ENCODE measurements at regions not wholly inside any gene's neighbourhood (a gene's known extent, or its start where the extent isn't known, plus 50 kb on each side); places are given as distances from the start of the nearest gene placed in this dataset.
A peak's percentile ranks its signal among the peaks of the same experiment; 100 is the strongest.
"Not testable (repeated sequence)": the region's sequence is repeated elsewhere in the genome, so short reads cannot be mapped to it uniquely, and the experiment has no call there.

DNA sequence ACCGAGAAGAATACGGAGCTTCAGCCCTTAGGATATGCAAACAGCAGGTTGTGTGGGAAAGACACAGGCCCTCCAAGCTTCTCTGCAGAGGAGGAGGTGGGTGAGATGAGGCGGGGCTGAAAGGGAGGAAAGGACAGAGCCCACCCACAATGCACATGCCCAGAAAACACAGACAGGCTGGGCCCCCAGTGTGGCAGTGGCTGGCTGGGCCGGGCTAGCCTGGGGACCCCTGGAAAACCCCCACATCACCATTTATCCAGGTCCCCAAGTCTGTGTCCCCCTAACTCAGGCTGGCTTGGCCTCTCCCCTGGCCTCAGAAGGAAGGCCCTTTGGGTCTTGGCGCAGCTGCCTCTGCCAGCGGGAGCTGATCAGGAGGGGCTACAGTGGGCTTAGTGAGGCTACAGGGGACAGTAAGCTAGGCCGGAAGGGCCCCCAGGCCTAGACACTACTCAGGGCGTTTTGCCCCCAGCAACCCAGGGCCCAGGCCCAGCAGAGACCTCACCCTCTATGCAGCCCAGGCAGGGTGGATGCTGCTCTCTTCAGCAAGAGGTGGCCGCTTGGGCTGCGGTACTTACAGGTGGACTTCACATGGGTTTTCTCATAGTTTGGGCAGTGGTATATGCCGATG lies 119.5 kb downstream of the TUBA3C start:
- no peak for DNase-seq (ENCODE audit: low spot score)

DNA sequence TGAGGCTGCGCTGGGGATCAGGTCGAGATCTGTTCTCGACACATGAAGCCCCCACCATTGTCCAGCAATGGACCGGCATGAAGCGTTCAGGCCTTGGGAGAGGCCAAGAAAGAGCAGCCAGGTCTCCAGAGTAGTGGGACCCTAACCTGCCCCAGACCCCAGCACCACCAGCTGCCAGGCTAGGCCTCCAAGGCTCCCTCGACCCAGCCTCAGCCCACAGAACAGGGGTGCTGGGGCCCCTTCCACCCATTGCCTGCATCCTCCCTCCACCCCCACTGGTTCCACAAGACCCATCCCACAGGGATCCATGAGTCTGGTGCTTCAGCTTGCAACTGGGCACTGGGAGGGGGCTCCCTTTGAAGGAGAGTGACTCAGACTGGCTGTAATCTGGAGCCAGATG lies 120.3 kb downstream of the TUBA3C start:
- no peak for DNase-seq (ENCODE audit: low spot score)

DNA sequence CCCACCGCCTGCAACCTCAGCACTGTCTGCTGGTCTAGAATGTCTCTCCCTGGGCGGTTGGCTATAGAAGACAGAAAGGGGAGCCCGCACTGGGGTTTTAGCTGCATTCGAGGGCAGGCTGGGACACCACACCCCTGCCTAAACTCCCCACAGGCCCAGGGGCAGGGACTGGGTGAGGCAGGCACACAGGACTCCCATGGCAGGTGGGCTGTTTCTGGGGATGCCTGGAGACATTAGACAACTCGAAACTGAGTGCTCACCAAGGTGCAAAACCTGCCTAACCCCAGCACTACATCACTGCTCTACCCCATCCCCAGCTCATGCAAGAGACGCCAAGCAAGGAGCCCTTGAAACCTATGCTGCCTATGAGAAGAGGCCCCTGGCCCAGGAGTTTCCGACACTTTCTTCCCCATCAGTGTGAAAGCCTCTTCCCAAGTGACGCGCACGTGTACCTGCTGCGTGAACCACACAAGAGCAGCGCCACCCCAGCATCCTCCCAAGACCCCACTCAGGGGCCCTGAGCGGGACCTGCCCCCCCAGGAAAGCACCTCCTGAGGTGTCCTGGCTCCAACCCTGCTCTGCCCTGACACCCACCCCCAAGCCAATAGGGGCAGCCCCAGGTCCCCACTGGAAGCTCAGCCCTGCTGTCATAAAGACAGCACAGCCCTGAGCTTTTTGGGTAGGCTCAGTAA lies 121.2 kb downstream of the TUBA3C start:
- no peak for DNase-seq (ENCODE audit: low spot score)

DNA sequence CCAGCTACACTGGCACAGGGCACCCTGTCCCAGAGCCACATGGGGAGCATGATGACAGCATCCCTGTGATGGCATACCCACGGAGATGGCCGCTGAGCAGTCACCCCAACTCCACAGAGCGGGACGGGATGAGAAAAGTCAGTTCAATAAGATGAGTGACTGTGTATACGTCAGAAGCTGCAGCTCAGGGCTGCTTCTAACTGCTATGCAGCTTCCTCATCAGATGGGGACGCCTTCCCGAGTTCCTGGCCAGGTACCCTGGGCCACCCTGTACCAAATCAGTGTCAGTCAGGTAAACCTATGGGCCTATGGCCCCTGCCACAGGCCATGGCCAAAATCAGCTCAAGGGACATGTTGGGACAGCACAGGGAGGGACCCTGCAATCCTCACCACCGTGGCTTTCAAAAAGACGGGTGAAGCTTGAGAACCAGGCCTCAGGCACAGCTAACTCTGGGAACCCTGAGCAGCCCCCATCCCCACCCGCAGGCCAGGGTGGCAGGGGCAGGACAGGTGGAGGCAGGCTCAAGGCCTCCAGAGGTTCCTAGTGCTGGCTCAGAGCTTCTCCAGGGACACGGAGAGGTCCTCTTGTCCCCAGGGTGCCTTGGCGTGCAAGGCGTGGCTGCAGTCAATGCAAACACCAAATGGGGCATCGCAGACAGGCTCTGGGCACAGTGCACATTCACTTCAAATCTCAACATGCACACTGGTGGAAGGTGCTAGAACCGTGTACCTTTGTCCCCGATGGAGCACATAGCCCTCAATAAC lies 122.4 kb downstream of the TUBA3C start:
- DNase-seq (ENCODE audit: low spot score): no peak

DNA sequence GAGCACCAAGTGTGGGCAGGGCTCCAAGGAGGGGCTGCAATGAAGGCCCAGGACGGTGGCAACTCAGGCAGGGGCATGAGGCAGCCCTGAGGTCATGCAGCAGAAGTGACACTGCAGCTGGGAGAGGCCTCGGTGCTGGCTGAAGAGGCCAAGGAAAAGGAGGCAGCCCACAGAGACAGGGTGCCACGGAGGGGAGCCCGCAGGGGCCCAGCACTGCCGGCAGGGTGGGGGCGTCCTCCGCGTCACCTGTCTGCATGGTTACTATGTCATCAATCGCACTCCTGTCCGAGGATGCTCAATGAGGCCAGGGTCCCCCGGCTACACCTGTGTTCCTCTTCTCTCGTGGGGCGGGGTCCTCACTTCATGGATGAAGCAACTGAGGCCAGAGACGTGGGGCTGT lies 123.1 kb downstream of the TUBA3C start:
- DNase-seq (ENCODE audit: low spot score): no peak

DNA sequence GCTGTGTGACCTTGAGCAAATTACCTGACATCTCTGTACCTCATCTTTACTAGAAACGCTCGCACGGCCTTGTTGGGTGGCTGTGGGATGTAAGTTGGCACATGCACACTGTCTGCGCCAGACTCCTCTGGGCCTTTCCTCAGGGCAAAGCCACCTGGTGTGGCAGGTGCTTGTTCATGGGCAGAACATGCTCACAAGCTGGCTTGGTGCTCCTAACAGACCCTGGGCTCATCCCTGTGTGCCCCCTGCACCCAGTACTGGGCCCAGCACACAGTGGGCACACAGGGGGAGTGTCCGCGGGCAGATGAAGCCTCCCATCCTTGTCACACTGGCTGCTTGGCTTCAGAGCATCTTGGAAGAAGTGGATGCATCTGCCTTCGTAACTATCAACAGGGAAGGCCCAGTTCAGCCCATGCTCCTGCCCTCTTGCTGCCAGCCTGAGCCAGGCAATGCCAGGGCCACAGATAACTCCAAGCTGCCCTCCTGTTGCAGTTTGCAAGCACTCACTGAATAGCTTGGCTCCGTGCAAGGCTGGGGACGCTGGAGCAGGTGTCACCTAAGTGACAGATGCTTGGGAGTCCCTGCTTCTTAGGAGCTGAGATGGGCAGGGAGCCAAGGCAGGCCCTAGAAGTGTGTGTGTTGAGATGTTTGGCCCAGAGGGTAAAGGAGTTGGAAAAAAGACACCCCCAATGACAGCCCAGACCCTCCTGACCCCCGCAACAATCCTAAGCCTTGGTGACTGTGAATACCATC lies 123.9 kb downstream of the TUBA3C start:
- DNase-seq (ENCODE audit: low spot score): no peak

DNA sequence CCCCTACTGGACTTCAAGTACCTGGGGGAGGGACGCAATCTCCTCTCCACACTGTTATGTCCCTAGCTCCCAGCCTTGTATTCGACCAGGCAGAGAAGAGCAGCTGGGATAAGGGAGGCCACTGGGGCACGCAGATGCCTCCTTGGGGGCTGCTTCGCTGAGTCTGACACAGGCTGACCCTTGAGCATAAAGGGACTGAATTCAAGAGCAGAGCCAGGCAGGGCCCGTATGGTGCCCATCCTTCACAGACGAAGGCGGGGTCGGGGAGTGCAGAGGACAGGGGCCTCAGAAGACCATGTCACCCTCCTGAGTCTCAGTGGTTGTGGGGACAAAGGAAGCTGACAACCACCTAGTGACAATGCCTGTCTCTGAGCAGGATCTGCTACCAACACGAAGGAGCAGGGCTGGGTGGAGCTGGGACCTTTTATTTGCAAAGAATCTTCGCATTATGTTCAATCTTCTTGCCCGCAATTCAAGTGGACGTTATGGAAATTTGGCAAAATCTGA lies 124.6 kb downstream of the TUBA3C start:
- DNase-seq (ENCODE audit: low spot score): no peak

DNA sequence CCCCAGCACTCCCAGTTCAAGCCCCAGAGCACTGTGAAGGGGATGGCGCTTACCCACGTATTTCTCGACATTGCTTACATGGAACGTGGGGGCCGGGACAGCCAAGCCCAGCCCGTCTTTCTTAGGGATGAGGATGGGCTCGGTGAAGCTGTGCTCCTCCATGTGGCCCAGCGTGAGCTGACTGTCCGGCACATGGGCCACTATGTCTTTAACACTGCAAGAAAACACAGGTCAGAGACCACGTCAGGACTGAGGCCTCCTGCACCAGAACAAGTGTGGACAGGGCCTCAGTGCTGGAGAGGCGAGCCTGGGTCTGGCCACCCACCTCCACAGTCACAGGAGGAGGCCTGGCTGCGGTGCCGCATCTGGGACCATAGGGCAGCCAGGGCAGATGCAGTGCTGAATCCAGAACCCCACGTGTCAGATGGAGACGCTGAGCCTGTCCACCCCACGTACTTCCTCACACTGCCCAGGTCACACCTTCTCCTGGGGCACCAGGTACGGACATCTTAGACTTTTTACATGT lies 125.2 kb downstream of the TUBA3C start:
- DNase-seq (ENCODE audit: low spot score): no peak

DNA sequence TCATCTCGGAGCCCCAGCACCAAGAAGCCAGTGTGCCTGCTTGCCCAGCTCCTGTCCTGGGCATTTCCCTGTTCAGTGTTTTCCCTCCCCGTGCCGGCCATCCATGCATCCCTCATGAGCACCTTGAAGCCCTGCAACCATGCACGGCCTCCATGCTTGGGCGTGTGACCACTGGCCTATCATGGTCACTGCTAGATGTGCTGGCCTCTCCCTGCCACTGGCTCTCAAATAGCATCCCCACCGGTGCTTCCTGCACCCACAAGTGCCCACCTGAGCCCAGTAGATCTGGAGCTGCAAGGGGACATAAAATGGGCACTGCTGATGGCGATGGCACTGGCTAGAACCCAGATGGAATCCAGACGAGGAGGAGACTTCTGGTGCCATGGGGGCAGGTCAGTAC lies 126.0 kb downstream of the TUBA3C start:
- DNase-seq (ENCODE audit: low spot score): no peak

DNA sequence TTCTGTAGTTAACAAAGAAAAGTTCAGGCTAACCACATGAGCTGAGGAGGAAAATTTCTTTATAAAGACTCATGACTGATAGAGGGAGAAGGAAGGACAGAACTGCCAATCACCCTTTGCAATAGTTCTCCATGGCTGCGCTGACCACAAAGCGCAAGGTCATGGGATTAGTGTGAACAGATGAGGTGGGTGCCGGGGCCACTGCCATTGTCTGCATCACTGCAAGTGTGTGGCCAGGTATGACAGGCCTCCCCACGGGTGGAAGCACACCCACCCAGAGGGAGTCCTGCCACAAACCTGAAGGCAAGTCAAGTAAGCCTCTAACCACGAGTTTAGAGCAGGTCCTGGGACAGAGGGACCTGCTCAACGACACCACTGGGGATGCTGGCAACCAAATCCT lies 128.1 kb downstream of the TUBA3C start:
- DNase-seq (ENCODE audit: low spot score): no peak

DNA sequence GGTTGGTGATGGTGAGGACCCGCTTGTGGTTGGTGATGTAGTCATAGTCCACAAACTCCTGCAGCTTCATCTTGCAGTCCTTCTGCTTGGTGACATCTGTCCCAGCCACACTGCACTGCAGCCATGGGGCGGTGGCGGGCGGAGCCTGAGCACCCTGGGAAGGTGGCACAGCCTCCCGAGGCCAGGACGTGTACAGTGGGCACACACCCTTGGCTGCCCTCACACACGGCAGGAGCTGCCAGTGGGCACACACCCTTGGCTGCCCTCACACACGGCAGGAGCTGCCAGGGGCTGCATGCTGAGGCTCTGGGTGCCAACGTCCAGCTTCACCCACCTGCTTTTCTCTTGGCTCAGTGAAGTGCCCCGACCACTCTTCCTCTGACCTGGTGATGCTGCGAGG lies 128.7 kb downstream of the TUBA3C start:
- DNase-seq (ENCODE audit: low spot score): no peak

DNA sequence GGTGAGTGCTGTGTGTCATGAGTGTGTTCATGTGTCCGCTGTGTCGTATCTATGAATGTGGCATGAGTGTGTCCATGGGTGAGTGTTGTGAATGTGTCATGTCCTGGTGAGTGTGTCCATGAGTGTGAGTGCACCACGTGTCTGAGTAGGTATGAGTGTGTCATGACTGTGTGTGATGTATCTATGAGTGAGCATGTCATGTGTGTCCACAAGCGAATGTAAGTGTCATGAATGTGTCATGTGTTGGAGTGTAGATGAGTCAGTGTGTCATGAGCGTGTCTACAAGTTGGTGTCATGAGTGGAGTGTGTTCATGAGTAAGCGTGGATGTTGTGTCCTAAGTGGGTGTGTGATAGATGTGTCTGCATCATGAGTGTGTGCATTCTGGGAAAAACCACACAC lies 129.4 kb downstream of the TUBA3C start:
- DNase-seq (ENCODE audit: low spot score): no peak

DNA sequence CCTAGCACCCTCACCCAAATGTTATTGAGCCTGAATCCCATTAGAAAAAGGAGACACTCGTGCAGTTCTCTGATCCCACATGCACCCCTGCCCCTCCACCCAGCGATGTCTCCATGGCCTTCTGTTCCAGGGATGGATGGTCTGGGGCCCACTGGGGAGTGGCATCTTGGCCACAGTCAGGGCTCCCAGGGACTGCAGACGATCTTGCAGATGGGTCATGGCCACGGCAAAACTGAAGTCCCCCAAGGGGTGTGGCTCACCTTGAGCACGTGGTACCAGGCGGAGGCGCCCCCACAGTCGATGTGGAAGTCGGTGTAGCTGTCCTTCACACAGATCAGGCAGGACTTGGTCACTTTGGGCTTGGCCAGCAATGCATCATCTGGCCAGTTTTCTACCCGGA lies 130.7 kb downstream of the TUBA3C start:
- DNase-seq (ENCODE audit: low spot score): no peak

DNA sequence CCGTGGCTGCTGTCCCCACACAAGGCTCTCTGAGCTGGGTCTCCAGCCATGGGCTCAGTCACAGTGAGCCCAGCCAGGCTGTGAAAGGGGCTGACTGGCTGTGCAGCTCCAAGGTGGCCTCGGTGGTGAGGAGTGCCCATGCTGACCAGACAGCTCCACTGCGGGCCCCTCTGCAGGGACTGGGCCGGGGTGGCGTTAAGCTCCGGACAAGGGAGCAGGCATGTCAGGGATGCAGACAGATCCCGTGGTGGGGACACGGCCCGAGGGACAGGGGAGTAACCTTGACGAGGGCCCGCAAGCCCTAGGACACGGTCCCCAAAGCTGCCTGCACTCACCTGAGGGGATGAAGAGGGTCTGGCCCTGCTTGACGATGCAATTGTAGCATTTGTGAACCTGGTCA lies 132.0 kb downstream of the TUBA3C start:
- not testable (repeated sequence) for DNase-seq (ENCODE audit: low spot score)

DNA sequence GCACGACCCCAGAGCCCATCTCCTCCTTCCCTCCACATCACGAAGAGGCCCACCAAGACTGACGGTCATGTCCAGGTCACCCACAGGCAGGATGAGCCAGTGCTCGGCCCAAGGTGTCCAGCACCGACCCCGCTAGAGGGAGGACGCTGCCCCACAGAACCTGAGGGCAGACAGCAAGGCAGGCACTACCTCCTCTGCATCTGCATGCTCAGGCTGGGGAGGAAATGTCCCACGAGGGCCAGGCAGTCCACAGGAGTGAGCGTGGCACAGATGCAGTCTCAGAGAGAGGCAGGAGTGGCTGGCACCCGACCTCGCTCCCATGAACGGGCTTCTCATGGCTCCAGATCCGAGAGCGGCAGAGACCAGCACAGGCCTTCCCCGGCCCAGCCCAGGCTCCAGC lies 133.2 kb downstream of the TUBA3C start:
- DNase-seq (ENCODE audit: low spot score): no peak

DNA sequence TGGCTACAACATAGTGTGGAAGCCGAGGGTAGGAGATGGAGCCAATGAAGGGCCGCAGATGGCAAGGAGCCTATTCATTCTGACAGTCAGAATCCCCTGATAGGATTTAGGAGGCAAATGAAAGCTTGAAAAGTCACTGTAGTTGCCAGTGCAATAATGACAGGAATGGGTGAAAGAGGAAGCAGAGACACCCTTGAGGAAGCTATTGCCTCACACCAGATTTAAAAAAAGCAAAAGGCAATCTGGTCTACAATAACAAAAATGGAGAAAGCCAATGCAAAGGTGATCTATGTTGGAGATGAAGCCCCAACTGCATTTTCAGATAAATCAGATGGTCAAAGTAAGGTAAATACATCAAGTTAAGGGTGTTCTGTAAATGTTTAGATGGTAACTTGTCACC lies 158.5 kb downstream of the TUBA3C start:
- DNase-seq (ENCODE audit: low spot score): no peak

DNA sequence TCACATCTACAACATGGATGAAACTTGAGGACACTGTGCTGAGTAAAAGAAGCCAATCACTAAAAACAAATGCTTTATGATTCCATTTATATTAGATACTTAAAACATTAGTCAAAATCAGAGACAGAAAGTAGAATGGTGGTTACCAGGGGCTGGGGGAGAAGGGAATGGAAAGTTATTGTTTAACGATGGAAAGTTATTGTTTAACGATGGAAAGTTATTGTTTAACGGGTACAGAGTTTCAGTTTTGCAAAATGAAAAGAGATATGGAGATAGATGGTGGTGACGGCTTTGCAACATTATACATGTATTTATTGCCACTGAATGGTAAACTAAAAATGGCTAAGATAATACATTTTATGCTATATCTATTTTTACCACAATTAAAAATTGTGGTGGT lies 160.6 kb downstream of the TUBA3C start:
- DNase-seq (ENCODE audit: low spot score): no peak

DNA sequence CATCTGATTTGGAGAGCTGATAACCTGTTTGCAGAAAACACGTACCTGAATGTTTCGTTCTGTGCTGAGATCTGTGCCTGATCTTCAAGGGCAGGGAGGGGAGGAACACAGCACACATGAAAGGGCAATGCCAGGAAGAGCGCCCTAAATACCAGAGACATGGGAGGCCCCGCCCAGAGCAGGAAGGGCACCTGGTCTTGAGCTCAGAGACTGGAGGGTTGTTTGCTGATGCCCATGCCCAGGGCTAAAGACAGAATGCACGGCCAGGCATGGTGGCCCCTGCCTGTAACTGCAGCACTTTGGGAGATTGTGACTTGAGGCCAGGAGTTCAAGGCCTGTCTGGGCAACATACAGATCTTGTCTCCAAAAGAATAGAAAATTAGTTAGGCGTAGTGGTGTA lies 183.2 kb downstream of the TUBA3C start:
- DNase-seq (ENCODE audit: low spot score): peak; percentile 16

DNA sequence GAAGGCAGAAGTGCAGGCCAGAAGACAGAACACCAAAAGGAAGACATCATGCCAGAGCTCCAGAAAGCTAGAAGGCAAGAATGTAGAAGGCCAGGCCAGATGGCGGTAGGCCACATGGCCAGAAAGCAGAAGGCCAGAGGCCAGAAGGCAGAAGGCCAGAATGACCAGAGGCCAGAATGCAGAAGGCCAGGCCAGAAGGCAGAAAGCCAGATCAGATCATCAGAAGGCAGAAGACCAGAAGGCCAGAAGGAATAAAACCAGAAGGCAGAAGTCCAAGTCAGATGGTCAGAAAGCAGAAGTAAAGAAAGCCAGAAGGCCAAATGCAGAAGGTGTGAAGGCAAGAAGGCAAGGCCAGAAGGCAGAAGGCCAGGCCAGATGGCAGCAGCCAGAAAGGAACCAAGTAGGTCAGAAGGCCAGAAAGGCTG lies 185.0 kb downstream of the TUBA3C start:
- DNase-seq (ENCODE audit: low spot score): no peak

DNA sequence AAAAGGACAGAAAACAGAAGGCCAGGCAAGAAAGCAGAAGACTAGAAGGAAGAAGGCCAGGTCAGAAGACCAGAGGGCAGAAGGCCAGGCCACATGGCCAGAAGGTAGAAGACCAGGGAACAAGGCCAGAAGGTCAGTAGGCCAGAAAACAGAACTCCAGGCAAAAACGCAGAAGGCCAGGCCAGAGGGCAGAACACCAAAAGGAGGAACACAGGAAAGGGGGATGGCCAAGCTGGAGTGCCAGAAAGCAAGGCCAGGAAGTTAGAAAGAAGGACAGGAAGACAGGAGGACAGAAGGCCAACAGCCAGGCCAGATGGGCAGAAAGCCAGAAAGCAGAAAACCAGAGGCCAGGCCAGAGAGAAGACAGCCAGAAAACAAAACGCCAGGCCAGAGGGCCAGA lies 185.4 kb downstream of the TUBA3C start:
- DNase-seq (ENCODE audit: low spot score): no peak

DNA sequence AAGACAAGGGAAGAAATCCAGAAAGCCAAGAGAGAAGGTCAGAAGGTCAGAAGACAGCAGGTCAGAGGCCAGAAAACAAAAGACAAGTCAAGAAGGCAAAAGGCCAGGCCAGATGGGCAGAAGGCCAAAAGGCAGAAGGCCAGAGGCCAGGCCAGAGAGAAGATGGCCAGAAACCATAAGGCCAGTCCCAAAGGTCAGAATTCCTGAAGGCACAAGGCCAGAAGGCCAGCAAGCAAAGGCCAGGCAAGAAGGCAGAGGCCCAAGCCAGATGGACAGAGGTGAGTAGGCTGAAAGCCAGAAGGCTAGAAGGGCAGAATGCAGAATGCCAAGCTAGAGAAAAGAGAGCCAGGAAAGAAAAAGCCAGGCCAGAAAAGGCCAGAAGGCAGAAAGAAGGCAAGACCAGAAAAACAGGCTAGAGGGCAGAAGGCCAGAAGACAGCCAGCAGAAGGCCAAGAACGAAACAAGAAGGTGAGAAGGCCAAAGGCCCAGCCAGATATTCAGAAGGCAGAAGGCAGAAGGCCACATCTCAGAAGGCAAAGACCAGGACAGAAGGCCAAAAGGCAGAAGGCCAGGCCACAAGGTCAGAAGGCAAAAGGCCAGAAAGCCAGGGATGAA lies 186.3 kb downstream of the TUBA3C start:
- no peak for DNase-seq (ENCODE audit: low spot score)

All from CD4-positive, alpha-beta T cell treated with Interleukin-2 at 100 ng/mL for 4 hours (primary cell).